Suppressor macrophage treated with lipopolysaccharide for 1 hour (primary cell): ENCODE measurements at regions not wholly inside any gene's neighbourhood (a gene's known extent, or its start where the extent isn't known, plus 50 kb on each side); places are given as distances from the start of the nearest gene placed in this dataset.
"Not testable (repeated sequence)": the region's sequence is repeated elsewhere in the genome, so short reads cannot be mapped to it uniquely, and the experiment has no call there.

Experiments
- DNase-seq, 3 donors: peaks; one replicate each; pipeline ENCODE4 v3.0.0-alpha.2; 2020 to 2022

GRCh38 chr9:10843151-10843550 is 230.3 kb upstream of the PTPRD start:
- no peak for DNase-seq

- peak in 1 of 3 donors; percentile 3 for DNase-seq
Observed at GRCh38 chr9:10855847-10856246, 243.0 kb upstream of the PTPRD start.

GRCh38 chr9:10858817-10859216 is 246.0 kb upstream of the PTPRD start:
- no peak for DNase-seq

GRCh38 chr9:10863476-10863875 is 250.7 kb upstream of the PTPRD start:
- no peak for DNase-seq

- DNase-seq: no peak
Observed at GRCh38 chr9:10867194-10867593, 254.4 kb upstream of the PTPRD start.

GRCh38 chr9:10869687-10870086 is 256.9 kb upstream of the PTPRD start:
- DNase-seq: no peak

- no peak for DNase-seq
Observed at GRCh38 chr9:10873999-10874398, 261.2 kb upstream of the PTPRD start.

- no peak for DNase-seq
Observed at GRCh38 chr9:10875752-10876151, 262.9 kb upstream of the PTPRD start.

- DNase-seq: no peak
Observed at GRCh38 chr9:10876333-10876732, 263.5 kb upstream of the PTPRD start.

- not testable (repeated sequence) for DNase-seq
Observed at GRCh38 chr9:10890266-10890665, 277.5 kb upstream of the PTPRD start.

GRCh38 chr9:10899509-10899908 is 286.7 kb upstream of the PTPRD start:
- no peak for DNase-seq

GRCh38 chr9:10903969-10904368 is 291.2 kb upstream of the PTPRD start:
- no peak for DNase-seq

GRCh38 chr9:10910779-10911178 is 298.0 kb upstream of the PTPRD start:
- DNase-seq: no peak

- DNase-seq: no peak
Observed at GRCh38 chr9:10911373-10911772, 298.6 kb upstream of the PTPRD start.

- DNase-seq: no peak
Observed at GRCh38 chr9:10917001-10917400, 304.2 kb upstream of the PTPRD start.

GRCh38 chr9:10921671-10922070 is 308.9 kb upstream of the PTPRD start:
- DNase-seq: no peak

GRCh38 chr9:10925896-10926295 is 313.1 kb upstream of the PTPRD start:
- no peak for DNase-seq

- DNase-seq: no peak
Observed at GRCh38 chr9:10928372-10928771, 315.6 kb upstream of the PTPRD start.

GRCh38 chr9:10930081-10930480 is 317.3 kb upstream of the PTPRD start:
- no peak for DNase-seq

- no peak for DNase-seq
Observed at GRCh38 chr9:10946676-10947410, 334.0 kb upstream of the PTPRD start.

GRCh38 chr9:10957878-10958277 is 345.1 kb upstream of the PTPRD start:
- no peak for DNase-seq

GRCh38 chr9:10961883-10962282 is 349.1 kb upstream of the PTPRD start:
- no peak for DNase-seq

GRCh38 chr9:10983251-10983650 is 370.4 kb upstream of the PTPRD start:
- no peak for DNase-seq

- DNase-seq: no peak
Observed at GRCh38 chr9:10999646-11000045, 386.8 kb upstream of the PTPRD start.

- DNase-seq: no peak
Observed at GRCh38 chr9:11001546-11001945, 388.7 kb upstream of the PTPRD start.
